Tibial nerve (tissue), 4 donors: ENCODE measurements at regions not wholly inside any gene's neighbourhood (a gene's known extent, or its start where the extent isn't known, plus 50 kb on each side); places are given as distances from the start of the nearest gene placed in this dataset.

ENCODE experiments used
- DNase-seq, 2 donors: peaks; one replicate each; pipeline ENCODE4 v3.0.0-alpha.2; 2019; ENCODE audit warnings: low spot score in 2 of 2
- H3K27ac ChIP-seq, 4 donors: fragments of 200-600 bp; sonication (generic) in 3 of 4; one replicate each; pipeline ENCODE4 v1.5.1; 2017 to 2019; ENCODE audit warnings: mild to moderate bottlenecking in 1 of 4
- H3K27me3 ChIP-seq, 2 donors: fragments of 200-600 bp; sonication (generic) in 1 of 2; one replicate each; pipeline versions ENCODE4 v1.5.1 to v1.6.0; 2017 to 2019
- H3K36me3 ChIP-seq, 3 donors: fragments of 200-600 bp; sonication (generic); one replicate each; pipeline ENCODE4 v1.5.1; 2018 to 2019
- H3K4me1 ChIP-seq, 4 donors: fragments of 200-600 bp; sonication (generic) in 3 of 4; one replicate each; pipeline ENCODE4 v1.5.1; 2017 to 2019
- H3K4me3 ChIP-seq, 4 donors: fragments of 200-600 bp; sonication (generic) in 3 of 4; one replicate each; pipeline ENCODE4 v1.5.1; 2017 to 2019; ENCODE audit warnings: mild to moderate bottlenecking in 1 of 4, moderate library complexity in 1 of 4
- H3K9me3 ChIP-seq, 4 donors: fragments of 200-600 bp; sonication (generic) in 3 of 4; one replicate each; pipeline ENCODE4 v1.5.1; 2017 to 2019
- CTCF ChIP-seq, 5 experiments: fragments of 200-600 bp in 3 of 5; fragments of 450-650 bp in 2 of 5; sonication (generic) in 3 of 5; IDR thresholded peaks; one replicate each; pipeline ENCODE4 v1.5.1; 2016 to 2019; ENCODE audit warnings: antibody characterized with exemption in 5 of 5, mild to moderate bottlenecking in 3 of 5, moderate library complexity in 2 of 5
- EP300 ChIP-seq, 2 donors: sonication (generic); formaldehyde crosslinking; IDR thresholded peaks; one replicate each; pipeline ENCODE4 v1.6.1; 2017; ENCODE audit warnings: antibody characterized with exemption in 2 of 2, mild to moderate bottlenecking in 1 of 2
- POLR2A ChIP-seq, 2 donors: fragments of 450-650 bp; IDR thresholded peaks; one replicate each; pipeline ENCODE4 v1.6.1; 2017; ENCODE audit warnings: antibody characterized with exemption in 2 of 2, mild to moderate bottlenecking in 2 of 2, moderate library complexity in 2 of 2
- WGBS, 2 donors: methylation state at CpG; one replicate each; pipeline ENCODE4 v1.1.5; 2018; 5-methylcytosine and 5-hydroxymethylcytosine counted together

- TF ChIP-seq EP300 (IDR thresholded peaks at IDR 0.05) (no peak), CTCF (IDR thresholded peaks at IDR 0.05) (peak; percentile 60 to 88 (median 70)), POLR2A (IDR thresholded peaks at IDR 0.05) (no peak)
- no peaks in the 10 kb centered on the region for H3K36me3 ChIP-seq
- peak overlapping the region in 1 of 4 donors; percentile 8 for H3K4me3 ChIP-seq
- H3K27me3 ChIP-seq: no peaks in the 10 kb centered on the region
- H3K4me1 ChIP-seq: peaks cover 0 to 5% (median 0%) of the 10 kb centered on the region in 4 donors
- no peak overlapping the region for H3K27ac ChIP-seq
- peak; percentile 27 to 67 for DNase-seq
- 19 to 21% methylated on average over 16 of the region's 16 CpGs for WGBS, 2 donors
- no peaks in the 10 kb centered on the region for H3K9me3 ChIP-seq
Measured at GRCh38 chr3:102673271-102674115, 238.7 kb downstream of the ZPLD1 start.

GRCh38 chr3:102674284-102674683 lies 239.5 kb downstream of the ZPLD1 start:
- Histone ChIP-seq H3K4me3 (no peak overlapping the region), H3K4me1 (peaks cover 0 to 5% (median 0%) of the 10 kb centered on the region in 4 donors), H3K27me3 (no peaks in the 10 kb centered on the region), H3K27ac (no peak overlapping the region), H3K9me3 (no peaks in the 10 kb centered on the region), H3K36me3 (no peaks in the 10 kb centered on the region)
- TF ChIP-seq CTCF (IDR thresholded peaks at IDR 0.05) (no peak), EP300 (IDR thresholded peaks at IDR 0.05) (no peak), POLR2A (IDR thresholded peaks at IDR 0.05) (no peak)
- DNase-seq: no peak
- WGBS, 2 donors: 90 to 91% methylated on average over 7 of the region's 7 CpGs

GRCh38 chr3:102676424-102676823 lies 241.6 kb downstream of the ZPLD1 start:
- H3K4me3 ChIP-seq: no peak overlapping the region
- no peak for DNase-seq
- no peaks in the 10 kb centered on the region for H3K27me3 ChIP-seq
- no peak overlapping the region for H3K27ac ChIP-seq
- no peak for TF ChIP-seq POLR2A (IDR thresholded peaks at IDR 0.05)
- no peak for TF ChIP-seq EP300 (IDR thresholded peaks at IDR 0.05)
- TF ChIP-seq CTCF (IDR thresholded peaks at IDR 0.05): no peak
- no peaks in the 10 kb centered on the region for H3K36me3 ChIP-seq
- H3K4me1 ChIP-seq: peaks cover 0 to 5% (median 0%) of the 10 kb centered on the region in 4 donors
- no peaks in the 10 kb centered on the region for H3K9me3 ChIP-seq

- Histone ChIP-seq H3K9me3 (no peaks in the 10 kb centered on the region), H3K4me3 (no peak overlapping the region), H3K27me3 (no peaks in the 10 kb centered on the region), H3K36me3 (no peaks in the 10 kb centered on the region), H3K27ac (no peak overlapping the region), H3K4me1 (no peaks in the 10 kb centered on the region)
- DNase-seq: no peak
- no peak for TF ChIP-seq POLR2A (IDR thresholded peaks at IDR 0.05)
- no peak for TF ChIP-seq EP300 (IDR thresholded peaks at IDR 0.05)
- no peak for TF ChIP-seq CTCF (IDR thresholded peaks at IDR 0.05)
Measured at GRCh38 chr3:102682741-102683140, 247.9 kb downstream of the ZPLD1 start.

- no peaks in the 10 kb centered on the region for H3K27me3 ChIP-seq
- TF ChIP-seq POLR2A (IDR thresholded peaks at IDR 0.05) (no peak), CTCF (IDR thresholded peaks at IDR 0.05) (no peak), EP300 (IDR thresholded peaks at IDR 0.05) (no peak)
- 79 to 85% methylated on average over 2 of the region's 2 CpGs for WGBS, 2 donors
- no peak overlapping the region for H3K4me3 ChIP-seq
- H3K36me3 ChIP-seq: no peaks in the 10 kb centered on the region
- DNase-seq: no peak
- no peak overlapping the region for H3K27ac ChIP-seq
- no peaks in the 10 kb centered on the region for H3K9me3 ChIP-seq
- H3K4me1 ChIP-seq: no peaks in the 10 kb centered on the region
Measured at GRCh38 chr3:102686792-102687191, 252.0 kb downstream of the ZPLD1 start.
